Peyer's patch (tissue), 4 donors: ENCODE measurements at regions not wholly inside any gene's neighbourhood (a gene's known extent, or its start where the extent isn't known, plus 50 kb on each side); places are given as distances from the start of the nearest gene placed in this dataset.

Experiments
- DNase-seq, 3 donors: peaks; one replicate each; pipeline ENCODE4 v3.0.0-alpha.2; 2017 to 2019
- H3K27ac ChIP-seq, 4 donors: fragments of 200-600 bp; sonication (generic); one replicate each; pipeline ENCODE4 v1.5.1; 2016 to 2019
- H3K27me3 ChIP-seq, 2 donors: fragments of 200-600 bp; sonication (generic); one replicate each; pipeline ENCODE4 v1.5.1; 2019
- H3K36me3 ChIP-seq, 3 donors: fragments of 200-600 bp; sonication (generic); one replicate each; pipeline ENCODE4 v1.5.1; 2016 to 2019
- H3K4me1 ChIP-seq, 4 donors: fragments of 200-600 bp; sonication (generic); one replicate each; pipeline ENCODE4 v1.5.1; 2016 to 2019
- H3K4me3 ChIP-seq, 4 donors: fragments of 200-600 bp; sonication (generic); 1 replicate in 3 of 4; 2 replicates in 1 of 4; pipeline ENCODE4 v1.5.1; 2016 to 2019; ENCODE audit warnings: mild to moderate bottlenecking in 1 of 4
- H3K9me3 ChIP-seq, 4 donors: fragments of 200-600 bp; sonication (generic); one replicate each; pipeline ENCODE4 v1.5.1; 2016 to 2019; ENCODE audit warnings: mild to moderate bottlenecking in 1 of 4
- CTCF ChIP-seq, 6 experiments: fragments of 450-650 bp in 4 of 6; fragments of 200-600 bp in 2 of 6; sonication (generic) in 1 of 6; IDR thresholded peaks; one replicate each; pipeline ENCODE4 v1.5.1; 2017 to 2019; ENCODE audit warnings: antibody characterized with exemption in 6 of 6, mild to moderate bottlenecking in 3 of 6, moderate library complexity in 1 of 6
- POLR2A ChIP-seq, 2 donors: fragments of 450-650 bp; IDR thresholded peaks; one replicate each; pipeline ENCODE4 v1.5.1; 2017; ENCODE audit warnings: antibody characterized with exemption in 2 of 2, mild to moderate bottlenecking in 2 of 2, moderate library complexity in 2 of 2

GRCh38 chr16:86946396-86946795 lies 368.0 kb downstream of the FOXL1 start:
- Histone ChIP-seq H3K27me3 (no peaks in the 10 kb centered on the region), H3K4me3 (no peak overlapping the region), H3K27ac (no peak overlapping the region), H3K36me3 (no peaks in the 10 kb centered on the region), H3K9me3 (no peaks in the 10 kb centered on the region), H3K4me1 (no peaks in the 10 kb centered on the region)
- TF ChIP-seq CTCF (IDR thresholded peaks at IDR 0.05) (no peak), POLR2A (IDR thresholded peaks at IDR 0.05) (no peak)
- DNase-seq, result peak in 1 of 3 donors; percentile 7

- H3K27me3 ChIP-seq, result no peaks in the 10 kb centered on the region
- H3K4me3 ChIP-seq, result no peak overlapping the region
- DNase-seq, result no peak
- no peaks in the 10 kb centered on the region for H3K36me3 ChIP-seq
- H3K4me1 ChIP-seq, result no peaks in the 10 kb centered on the region
- TF ChIP-seq POLR2A (IDR thresholded peaks at IDR 0.05) (no peak), CTCF (IDR thresholded peaks at IDR 0.05) (no peak)
- H3K27ac ChIP-seq, result no peak overlapping the region
- H3K9me3 ChIP-seq, result no peaks in the 10 kb centered on the region
These were observed 368.6 kb downstream of the FOXL1 start for GRCh38 chr16:86946981-86947380.

GRCh38 chr16:86948046-86948445 lies 369.1 kb downstream of the C16orf95 start:
- DNase-seq, result no peak
- H3K27me3 ChIP-seq, result no peaks in the 10 kb centered on the region
- H3K4me1 ChIP-seq, result no peaks in the 10 kb centered on the region

GRCh38 chr16:86949116-86949515 lies 368.1 kb downstream of the C16orf95 start:
- H3K27me3 ChIP-seq, result no peaks in the 10 kb centered on the region
- DNase-seq, result no peak
- H3K9me3 ChIP-seq, result no peaks in the 10 kb centered on the region
- no peaks in the 10 kb centered on the region for H3K4me1 ChIP-seq
- no peaks in the 10 kb centered on the region for H3K36me3 ChIP-seq
- no peak overlapping the region for H3K27ac ChIP-seq
- H3K4me3 ChIP-seq, result no peak overlapping the region
- TF ChIP-seq CTCF (IDR thresholded peaks at IDR 0.05), result no peak
- no peak for TF ChIP-seq POLR2A (IDR thresholded peaks at IDR 0.05)

More at GRCh38 chr16:86948046-86948445, 369.1 kb downstream of the C16orf95 start:
- Histone ChIP-seq H3K27ac (no peak overlapping the region), H3K36me3 (no peaks in the 10 kb centered on the region), H3K9me3 (no peaks in the 10 kb centered on the region), H3K4me3 (no peak overlapping the region)
- TF ChIP-seq POLR2A (IDR thresholded peaks at IDR 0.05), result no peak
- no peak for TF ChIP-seq CTCF (IDR thresholded peaks at IDR 0.05)

- Histone ChIP-seq H3K27me3 (no peaks in the 10 kb centered on the region), H3K27ac (no peak overlapping the region), H3K36me3 (no peaks in the 10 kb centered on the region), H3K4me1 (no peaks in the 10 kb centered on the region), H3K4me3 (no peak overlapping the region), H3K9me3 (no peaks in the 10 kb centered on the region)
- TF ChIP-seq POLR2A (IDR thresholded peaks at IDR 0.05) (no peak), CTCF (IDR thresholded peaks at IDR 0.05) (no peak)
- DNase-seq, result no peak
These were observed 367.6 kb downstream of the C16orf95 start for GRCh38 chr16:86949630-86950029.
